Nephron progenitor cell (in vitro differentiated cells): ENCODE measurements at regions not wholly inside any gene's neighbourhood (a gene's known extent, or its start where the extent isn't known, plus 50 kb on each side); places are given as distances from the start of the nearest gene placed in this dataset.

ENCODE experiments used
- DNase-seq: peaks from one replicate; pipeline ENCODE4 v3.0.0; 2021
- H3K27ac Mint-ChIP-seq: 2 replicates; pipeline ENCODE4 v1.8.0; 2021; ENCODE audit warnings: mild to moderate bottlenecking, moderate library complexity, mixed read lengths
- H3K27me3 Mint-ChIP-seq: 2 replicates; pipeline ENCODE4 v1.8.0; 2021; ENCODE audit warnings: mild to moderate bottlenecking, low read depth, mixed read lengths; ENCODE audit not compliant: poor library complexity
- H3K36me3 Mint-ChIP-seq: 2 replicates; pipeline ENCODE4 v1.8.0; 2021; ENCODE audit warnings: low read depth, mixed read lengths
- H3K4me1 Mint-ChIP-seq: 2 replicates; pipeline ENCODE4 v1.8.0; 2021; ENCODE audit warnings: mixed read lengths
- H3K4me3 Mint-ChIP-seq: 2 replicates; pipeline ENCODE4 v1.8.0; 2021; ENCODE audit warnings: mild to moderate bottlenecking, moderate library complexity, mixed read lengths
- H3K9me3 Mint-ChIP-seq: 2 replicates; pipeline ENCODE4 v1.8.0; 2021; ENCODE audit warnings: mild to moderate bottlenecking, moderate library complexity, mixed read lengths
- TF ChIP-seq, protein P1 (sequence below): fragments of 200-600 bp; sonication (generic); IDR thresholded peaks from 2 replicates; pipeline ENCODE4 v1.5.0; 2021; ENCODE audit warnings: antibody characterized with exemption

DNA sequence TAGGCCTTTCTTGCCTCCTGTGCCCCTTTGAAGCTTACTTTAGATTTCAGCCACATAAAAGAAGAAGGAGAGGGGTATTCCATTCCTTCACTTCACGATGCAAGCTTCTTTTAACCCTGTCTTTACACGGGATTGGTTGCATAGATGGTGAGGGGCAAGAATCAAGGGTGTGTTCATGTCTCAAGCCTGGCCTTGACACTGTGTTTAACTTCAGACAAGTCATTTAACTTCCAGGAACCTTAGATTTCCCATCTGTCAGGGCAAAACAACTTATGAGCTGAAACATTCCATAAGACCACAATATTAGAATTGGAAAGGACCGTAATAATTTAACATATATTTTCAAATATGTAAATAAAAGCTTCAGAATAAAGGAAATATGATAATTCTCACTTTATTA is 344.5 kb downstream of the MFSD1 start:
- no peak overlapping the region for H3K27ac Mint-ChIP-seq
- peaks cover 5% of the 10 kb centered on the region for H3K27me3 Mint-ChIP-seq
- TF ChIP-seq, protein P1, sequence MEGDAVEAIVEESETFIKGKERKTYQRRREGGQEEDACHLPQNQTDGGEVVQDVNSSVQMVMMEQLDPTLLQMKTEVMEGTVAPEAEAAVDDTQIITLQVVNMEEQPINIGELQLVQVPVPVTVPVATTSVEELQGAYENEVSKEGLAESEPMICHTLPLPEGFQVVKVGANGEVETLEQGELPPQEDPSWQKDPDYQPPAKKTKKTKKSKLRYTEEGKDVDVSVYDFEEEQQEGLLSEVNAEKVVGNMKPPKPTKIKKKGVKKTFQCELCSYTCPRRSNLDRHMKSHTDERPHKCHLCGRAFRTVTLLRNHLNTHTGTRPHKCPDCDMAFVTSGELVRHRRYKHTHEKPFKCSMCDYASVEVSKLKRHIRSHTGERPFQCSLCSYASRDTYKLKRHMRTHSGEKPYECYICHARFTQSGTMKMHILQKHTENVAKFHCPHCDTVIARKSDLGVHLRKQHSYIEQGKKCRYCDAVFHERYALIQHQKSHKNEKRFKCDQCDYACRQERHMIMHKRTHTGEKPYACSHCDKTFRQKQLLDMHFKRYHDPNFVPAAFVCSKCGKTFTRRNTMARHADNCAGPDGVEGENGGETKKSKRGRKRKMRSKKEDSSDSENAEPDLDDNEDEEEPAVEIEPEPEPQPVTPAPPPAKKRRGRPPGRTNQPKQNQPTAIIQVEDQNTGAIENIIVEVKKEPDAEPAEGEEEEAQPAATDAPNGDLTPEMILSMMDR = no peak
- no peak for DNase-seq
- no peaks in the 10 kb centered on the region for H3K9me3 Mint-ChIP-seq
- no peaks in the 10 kb centered on the region for H3K36me3 Mint-ChIP-seq
- peaks cover 18% of the 10 kb centered on the region for H3K4me1 Mint-ChIP-seq
- H3K4me3 Mint-ChIP-seq = no peak overlapping the region

DNA sequence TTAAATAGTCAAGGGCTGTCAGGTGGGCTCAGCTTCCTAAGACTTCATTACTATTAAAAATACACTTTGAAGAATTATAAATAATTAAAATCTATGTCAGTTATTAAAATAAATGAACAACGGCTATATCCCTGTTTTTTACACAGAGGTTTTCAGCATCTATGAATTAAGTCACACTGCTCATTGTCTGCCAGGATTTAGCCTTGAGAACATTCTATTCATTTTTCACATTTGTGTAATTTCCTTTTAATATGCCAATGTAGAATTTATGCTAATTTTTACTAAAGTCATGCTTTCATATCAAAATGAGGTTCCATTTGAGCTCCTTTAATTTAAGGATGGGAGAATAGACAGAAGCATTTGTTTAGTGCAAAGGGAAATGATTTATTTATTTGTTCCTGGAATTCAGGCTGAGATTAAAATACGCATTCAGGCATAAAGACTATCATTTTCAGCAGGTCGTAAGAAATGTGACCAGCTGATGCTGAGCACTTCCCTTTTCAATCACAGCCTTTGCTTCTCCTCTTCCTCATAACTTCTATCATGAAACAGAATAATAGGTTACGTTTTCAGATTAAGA is 345.1 kb downstream of the MFSD1 start:
- Mint-ChIP-seq H3K27ac (no peak overlapping the region), H3K4me3 (no peak overlapping the region), H3K27me3 (peaks cover 5% of the 10 kb centered on the region), H3K9me3 (no peaks in the 10 kb centered on the region), H3K4me1 (peaks cover 18% of the 10 kb centered on the region), H3K36me3 (no peaks in the 10 kb centered on the region)
- TF ChIP-seq, protein P1 = no peak
- DNase-seq = no peak

DNA sequence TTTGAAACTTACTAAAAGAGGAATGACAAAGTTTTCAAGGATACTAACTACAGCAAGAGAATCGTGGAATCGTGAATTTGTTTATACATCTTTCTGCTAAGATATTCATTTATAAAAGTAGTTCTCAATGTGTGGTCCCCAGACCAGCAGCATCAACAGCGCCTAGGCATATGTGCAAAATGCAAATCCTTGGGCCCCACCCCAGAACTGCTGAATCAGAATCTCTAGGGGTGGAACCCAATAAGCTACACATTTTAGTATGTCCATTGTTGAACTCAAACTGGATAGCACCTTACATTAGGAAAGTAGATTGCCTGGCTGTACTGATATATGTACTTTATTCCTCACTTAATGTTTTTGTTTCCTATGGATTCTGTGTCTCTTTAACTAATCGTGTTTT is 346.0 kb downstream of the MFSD1 start:
- Mint-ChIP-seq H3K27me3 (peaks cover 5% of the 10 kb centered on the region), H3K4me3 (no peak overlapping the region), H3K4me1 (peaks cover 18% of the 10 kb centered on the region), H3K27ac (no peak overlapping the region), H3K36me3 (no peaks in the 10 kb centered on the region), H3K9me3 (no peaks in the 10 kb centered on the region)
- TF ChIP-seq, protein P1 = no peak
- no peak for DNase-seq

DNA sequence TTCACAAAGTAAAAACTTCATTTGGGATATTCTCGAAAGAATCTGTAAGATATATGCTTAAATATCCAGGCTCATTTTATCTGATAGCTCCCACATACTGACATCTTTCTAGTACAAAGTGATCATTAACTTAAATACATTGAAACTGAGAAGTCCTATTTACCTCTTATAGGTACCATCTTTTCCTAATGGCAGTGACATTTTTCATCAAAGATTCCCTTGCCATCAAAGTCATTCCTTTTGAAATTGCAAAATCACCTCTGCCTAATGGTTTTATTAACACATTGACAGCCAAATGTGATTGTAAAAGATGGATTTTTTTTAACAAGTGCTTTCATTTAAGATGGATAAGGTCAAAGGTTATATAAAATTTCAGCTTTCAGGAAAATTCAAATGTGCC is 346.6 kb downstream of the MFSD1 start:
- TF ChIP-seq, protein P1 = no peak
- Mint-ChIP-seq H3K27ac (no peak overlapping the region), H3K36me3 (no peaks in the 10 kb centered on the region), H3K4me1 (peaks cover 18% of the 10 kb centered on the region), H3K27me3 (peaks cover 5% of the 10 kb centered on the region), H3K4me3 (no peak overlapping the region), H3K9me3 (no peaks in the 10 kb centered on the region)
- no peak for DNase-seq

DNA sequence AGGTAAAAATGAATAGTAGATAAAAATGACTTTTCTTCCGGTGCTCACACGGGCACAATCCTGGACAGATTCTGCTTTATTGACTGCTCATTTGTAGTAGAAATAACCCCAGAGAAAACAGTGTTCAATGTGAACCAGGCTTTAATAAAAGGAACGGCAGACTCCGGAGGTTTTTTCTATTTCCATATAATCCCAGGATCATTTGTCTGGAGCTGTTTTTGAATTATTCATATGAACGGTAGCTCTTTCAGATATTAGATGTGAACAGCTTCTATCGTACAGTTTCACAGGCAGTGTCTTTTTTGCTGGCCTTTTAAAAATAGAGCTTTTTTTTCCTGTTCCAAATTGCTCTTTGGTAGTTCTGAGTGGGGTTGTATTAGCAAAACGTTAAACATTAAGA is 347.3 kb downstream of the MFSD1 start:
- Mint-ChIP-seq H3K36me3 (no peaks in the 10 kb centered on the region), H3K4me3 (no peak overlapping the region), H3K27ac (no peak overlapping the region), H3K9me3 (no peaks in the 10 kb centered on the region), H3K4me1 (peaks cover 18% of the 10 kb centered on the region), H3K27me3 (peaks cover 5% of the 10 kb centered on the region)
- TF ChIP-seq, protein P1 = no peak
- DNase-seq = no peak

DNA sequence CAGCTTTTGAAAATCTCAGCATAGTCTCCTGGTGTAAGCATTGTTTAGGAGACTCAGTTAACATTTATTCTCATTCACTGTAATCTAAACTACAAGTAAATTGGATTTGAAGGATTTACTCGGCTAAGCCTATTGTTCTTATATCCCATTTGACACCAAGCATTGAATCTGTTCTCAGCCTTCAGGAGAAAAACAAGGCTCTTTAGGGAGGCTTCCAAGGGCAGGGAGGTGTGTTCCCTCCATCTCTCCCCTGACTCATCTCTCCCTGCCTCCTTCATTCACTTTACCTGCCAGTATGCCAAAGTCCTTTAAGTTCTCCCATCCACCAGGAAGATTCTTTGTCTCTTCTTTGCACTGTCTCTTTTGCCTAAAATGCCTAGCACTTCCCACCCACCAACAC is 347.8 kb downstream of the MFSD1 start:
- H3K4me3 Mint-ChIP-seq = no peak overlapping the region
- H3K36me3 Mint-ChIP-seq = no peaks in the 10 kb centered on the region
- peaks cover under 1% of the 10 kb centered on the region for H3K27me3 Mint-ChIP-seq
- TF ChIP-seq, protein P1 = no peak
- DNase-seq = no peak
- H3K27ac Mint-ChIP-seq = no peak overlapping the region
- H3K9me3 Mint-ChIP-seq = no peaks in the 10 kb centered on the region
- H3K4me1 Mint-ChIP-seq = peaks cover 13% of the 10 kb centered on the region
